PC-3 (cell line): ENCODE measurements at regions not wholly inside any gene's neighbourhood (a gene's known extent, or its start where the extent isn't known, plus 50 kb on each side); places are given as distances from the start of the nearest gene placed in this dataset.

ENCODE experiments used
- EZH2 ChIP-seq: fragments of 300-600 bp; sonication (generic); IDR thresholded peaks from one replicate; pipeline ENCODE4 v1.6.1; 2017; ENCODE audit warnings: antibody characterized with exemption, mild to moderate bottlenecking, low read length; ENCODE audit not compliant: unreplicated experiment
- EZH2phosphoT487 ChIP-seq: fragments of 300-600 bp; sonication (generic); IDR thresholded peaks from 2 replicates; pipeline ENCODE4 v1.6.1; 2018; ENCODE audit warnings: mild to moderate bottlenecking, antibody characterized with exemption, low read length, borderline replicate concordance
- TF ChIP-seq, protein P1 (sequence below): fragments of 300-600 bp; sonication (generic); conservative IDR thresholded peaks from 2 replicates; pipeline ENCODE4 v1.5.1; 2017; ENCODE audit warnings: antibody characterized with exemption, low read depth, mild to moderate bottlenecking, low read length

DNA sequence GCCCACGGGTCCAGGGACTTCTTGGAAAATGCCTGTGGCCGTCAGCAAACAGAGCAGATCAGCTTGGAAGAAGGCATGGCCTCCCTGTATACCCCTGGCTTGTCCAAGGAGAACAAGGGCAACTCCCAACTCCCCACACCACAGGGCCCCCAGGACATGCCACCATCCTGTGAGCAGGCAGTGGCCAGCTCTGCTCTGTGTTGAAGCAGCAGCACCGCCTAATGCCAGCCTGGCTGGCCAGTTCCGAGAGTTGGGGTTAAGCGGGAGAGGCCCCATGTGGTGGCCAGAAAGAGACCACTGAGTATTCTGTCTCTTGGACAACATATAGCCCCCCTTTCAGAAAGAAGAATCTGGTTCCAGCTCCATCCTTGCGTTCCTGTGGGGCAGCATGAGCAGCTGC, 209.2 kb downstream of the CTTN start:
- TF ChIP-seq, protein P1, sequence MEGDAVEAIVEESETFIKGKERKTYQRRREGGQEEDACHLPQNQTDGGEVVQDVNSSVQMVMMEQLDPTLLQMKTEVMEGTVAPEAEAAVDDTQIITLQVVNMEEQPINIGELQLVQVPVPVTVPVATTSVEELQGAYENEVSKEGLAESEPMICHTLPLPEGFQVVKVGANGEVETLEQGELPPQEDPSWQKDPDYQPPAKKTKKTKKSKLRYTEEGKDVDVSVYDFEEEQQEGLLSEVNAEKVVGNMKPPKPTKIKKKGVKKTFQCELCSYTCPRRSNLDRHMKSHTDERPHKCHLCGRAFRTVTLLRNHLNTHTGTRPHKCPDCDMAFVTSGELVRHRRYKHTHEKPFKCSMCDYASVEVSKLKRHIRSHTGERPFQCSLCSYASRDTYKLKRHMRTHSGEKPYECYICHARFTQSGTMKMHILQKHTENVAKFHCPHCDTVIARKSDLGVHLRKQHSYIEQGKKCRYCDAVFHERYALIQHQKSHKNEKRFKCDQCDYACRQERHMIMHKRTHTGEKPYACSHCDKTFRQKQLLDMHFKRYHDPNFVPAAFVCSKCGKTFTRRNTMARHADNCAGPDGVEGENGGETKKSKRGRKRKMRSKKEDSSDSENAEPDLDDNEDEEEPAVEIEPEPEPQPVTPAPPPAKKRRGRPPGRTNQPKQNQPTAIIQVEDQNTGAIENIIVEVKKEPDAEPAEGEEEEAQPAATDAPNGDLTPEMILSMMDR: no peak
- TF ChIP-seq EZH2 (no peak), EZH2phosphoT487 (no peak)
